ENCODE measurements at regions not wholly inside any gene's neighbourhood (a gene's known extent, or its start where the extent isn't known, plus 50 kb on each side); places are given as distances from the start of the nearest gene placed in this dataset.
A peak's percentile ranks its signal among the peaks of the same experiment; 100 is the strongest.

GRCh38 chr3:99348451-99348850 is 289.9 kb upstream of the COL8A1 start:
- no peaks in the 10 kb centered on the region for H3K27me3 ChIP-seq (ENCODE audit: insufficient read depth, low read length)
- H2AFZ ChIP-seq (ENCODE audit: low read length, unreplicated experiment), result no peak overlapping the region
- H3K4me3 ChIP-seq (ENCODE audit: low read depth, low read length), result no peak overlapping the region
- H3K79me2 ChIP-seq (ENCODE audit: control insufficient read depth, insufficient read depth, low read length, unreplicated experiment), result no peaks in the 10 kb centered on the region
- H3K36me3 ChIP-seq (ENCODE audit: insufficient read depth, low read length), result no peaks in the 10 kb centered on the region
- no peak overlapping the region for H3K27ac ChIP-seq (ENCODE audit: low read depth, low read length)
- peaks cover 4% of the 10 kb centered on the region for H3K4me1 ChIP-seq (ENCODE audit: control insufficient read depth, insufficient read depth, low read length, unreplicated experiment)

- H3K36me3 ChIP-seq (ENCODE audit: insufficient read depth, low read length), result no peaks in the 10 kb centered on the region
- H3K27ac ChIP-seq (ENCODE audit: low read depth, low read length), result no peak overlapping the region
- H2AFZ ChIP-seq (ENCODE audit: low read length, unreplicated experiment), result no peak overlapping the region
- H3K27me3 ChIP-seq (ENCODE audit: insufficient read depth, low read length), result no peaks in the 10 kb centered on the region
- no peaks in the 10 kb centered on the region for H3K4me1 ChIP-seq (ENCODE audit: control insufficient read depth, insufficient read depth, low read length, unreplicated experiment)
- no peak overlapping the region for H3K4me3 ChIP-seq (ENCODE audit: low read depth, low read length)
- no peaks in the 10 kb centered on the region for H3K79me2 ChIP-seq (ENCODE audit: control insufficient read depth, insufficient read depth, low read length, unreplicated experiment)
These were observed 294.2 kb upstream of the COL8A1 start for GRCh38 chr3:99344216-99344615.

- H3K79me2 ChIP-seq (ENCODE audit: control insufficient read depth, insufficient read depth, low read length, unreplicated experiment), result no peaks in the 10 kb centered on the region
- H3K4me1 ChIP-seq (ENCODE audit: control insufficient read depth, insufficient read depth, low read length, unreplicated experiment), result no peaks in the 10 kb centered on the region
- H3K4me3 ChIP-seq (ENCODE audit: low read depth, low read length), result no peak overlapping the region
- no peak overlapping the region for H2AFZ ChIP-seq (ENCODE audit: low read length, unreplicated experiment)
- H3K27me3 ChIP-seq (ENCODE audit: insufficient read depth, low read length), result no peaks in the 10 kb centered on the region
- no peaks in the 10 kb centered on the region for H3K36me3 ChIP-seq (ENCODE audit: insufficient read depth, low read length)
- H3K27ac ChIP-seq (ENCODE audit: low read depth, low read length), result no peak overlapping the region
These were observed 296.0 kb upstream of the COL8A1 start for GRCh38 chr3:99342383-99342782.

- no peak overlapping the region for H3K4me3 ChIP-seq (ENCODE audit: low read depth, low read length)
- H3K27me3 ChIP-seq (ENCODE audit: insufficient read depth, low read length), result no peaks in the 10 kb centered on the region
- no peaks in the 10 kb centered on the region for H3K79me2 ChIP-seq (ENCODE audit: control insufficient read depth, insufficient read depth, low read length, unreplicated experiment)
- no peaks in the 10 kb centered on the region for H3K4me1 ChIP-seq (ENCODE audit: control insufficient read depth, insufficient read depth, low read length, unreplicated experiment)
- H2AFZ ChIP-seq (ENCODE audit: low read length, unreplicated experiment), result no peak overlapping the region
- no peaks in the 10 kb centered on the region for H3K36me3 ChIP-seq (ENCODE audit: insufficient read depth, low read length)
- no peak overlapping the region for H3K27ac ChIP-seq (ENCODE audit: low read depth, low read length)
These were observed 299.2 kb upstream of the COL8A1 start for GRCh38 chr3:99339222-99339621.

GRCh38 chr3:99332718-99333117 is 305.7 kb upstream of the COL8A1 start:
- Histone ChIP-seq H3K4me3 (ENCODE audit: low read depth, low read length) (no peak overlapping the region), H2AFZ (ENCODE audit: low read length, unreplicated experiment) (no peak overlapping the region), H3K36me3 (ENCODE audit: insufficient read depth, low read length) (no peaks in the 10 kb centered on the region), H3K79me2 (ENCODE audit: control insufficient read depth, insufficient read depth, low read length, unreplicated experiment) (no peaks in the 10 kb centered on the region), H3K4me1 (ENCODE audit: control insufficient read depth, insufficient read depth, low read length, unreplicated experiment) (peaks cover 16% of the 10 kb centered on the region), H3K27ac (ENCODE audit: low read depth, low read length) (no peak overlapping the region), H3K27me3 (ENCODE audit: insufficient read depth, low read length) (no peaks in the 10 kb centered on the region)

- Histone ChIP-seq H3K4me3 (ENCODE audit: low read depth, low read length) (no peak overlapping the region), H3K36me3 (ENCODE audit: insufficient read depth, low read length) (no peaks in the 10 kb centered on the region), H3K4me1 (ENCODE audit: control insufficient read depth, insufficient read depth, low read length, unreplicated experiment) (peaks cover 16% of the 10 kb centered on the region), H3K27ac (ENCODE audit: low read depth, low read length) (no peak overlapping the region), H2AFZ (ENCODE audit: low read length, unreplicated experiment) (no peak overlapping the region), H3K27me3 (ENCODE audit: insufficient read depth, low read length) (no peaks in the 10 kb centered on the region), H3K79me2 (ENCODE audit: control insufficient read depth, insufficient read depth, low read length, unreplicated experiment) (no peaks in the 10 kb centered on the region)
These were observed 306.1 kb upstream of the COL8A1 start for GRCh38 chr3:99332276-99332675.

- no peak overlapping the region for H3K4me3 ChIP-seq (ENCODE audit: low read depth, low read length)
- no peaks in the 10 kb centered on the region for H3K27me3 ChIP-seq (ENCODE audit: insufficient read depth, low read length)
- H3K4me1 ChIP-seq (ENCODE audit: control insufficient read depth, insufficient read depth, low read length, unreplicated experiment), result peaks cover 16% of the 10 kb centered on the region
- no peaks in the 10 kb centered on the region for H3K36me3 ChIP-seq (ENCODE audit: insufficient read depth, low read length)
- 0 out of 2 replicates have a peak overlapping the region, but pooled peaks have one; percentile 12 for H3K27ac ChIP-seq (ENCODE audit: low read depth, low read length)
- H3K79me2 ChIP-seq (ENCODE audit: control insufficient read depth, insufficient read depth, low read length, unreplicated experiment), result no peaks in the 10 kb centered on the region
- peak overlapping the region; percentile 75 for H2AFZ ChIP-seq (ENCODE audit: low read length, unreplicated experiment)
These were observed 307.4 kb upstream of the COL8A1 start for GRCh38 chr3:99330924-99331532.

GRCh38 chr3:99330281-99330680 is 308.1 kb upstream of the COL8A1 start:
- H3K79me2 ChIP-seq (ENCODE audit: control insufficient read depth, insufficient read depth, low read length, unreplicated experiment), result no peaks in the 10 kb centered on the region
- no peaks in the 10 kb centered on the region for H3K27me3 ChIP-seq (ENCODE audit: insufficient read depth, low read length)
- 0 out of 2 replicates have a peak overlapping the region, but pooled peaks have one; percentile 4 for H3K4me3 ChIP-seq (ENCODE audit: low read depth, low read length)
- peaks cover 16% of the 10 kb centered on the region for H3K4me1 ChIP-seq (ENCODE audit: control insufficient read depth, insufficient read depth, low read length, unreplicated experiment)
- no peaks in the 10 kb centered on the region for H3K36me3 ChIP-seq (ENCODE audit: insufficient read depth, low read length)
- H2AFZ ChIP-seq (ENCODE audit: low read length, unreplicated experiment), result peak overlapping the region; percentile 61
- no peak overlapping the region; the same call in 1 of the 2 replicates for H3K27ac ChIP-seq (ENCODE audit: low read depth, low read length)

- Histone ChIP-seq H3K79me2 (ENCODE audit: control insufficient read depth, insufficient read depth, low read length, unreplicated experiment) (no peaks in the 10 kb centered on the region), H2AFZ (ENCODE audit: low read length, unreplicated experiment) (no peak overlapping the region)
These were observed 313.0 kb upstream of the COL8A1 start for GRCh38 chr3:99325402-99325801.

GRCh38 chr3:99324636-99325203 is 313.7 kb upstream of the COL8A1 start:
- H3K4me3 ChIP-seq (ENCODE audit: low read depth, low read length), result no peak overlapping the region
- H3K4me1 ChIP-seq (ENCODE audit: control insufficient read depth, insufficient read depth, low read length, unreplicated experiment), result peaks cover 18% of the 10 kb centered on the region
- H3K27ac ChIP-seq (ENCODE audit: low read depth, low read length), result no peak overlapping the region
- H3K27me3 ChIP-seq (ENCODE audit: insufficient read depth, low read length), result no peaks in the 10 kb centered on the region
- no peak overlapping the region for H2AFZ ChIP-seq (ENCODE audit: low read length, unreplicated experiment)
- no peaks in the 10 kb centered on the region for H3K79me2 ChIP-seq (ENCODE audit: control insufficient read depth, insufficient read depth, low read length, unreplicated experiment)
- H3K36me3 ChIP-seq (ENCODE audit: insufficient read depth, low read length), result 0 out of 2 replicates have a peak, but pooled peaks cover 5% of the 10 kb centered on the region

More at GRCh38 chr3:99325402-99325801, 313.0 kb upstream of the COL8A1 start:
- no peaks in the 10 kb centered on the region for H3K27me3 ChIP-seq (ENCODE audit: insufficient read depth, low read length)
- H3K36me3 ChIP-seq (ENCODE audit: insufficient read depth, low read length), result 0 out of 2 replicates have a peak, but pooled peaks cover 5% of the 10 kb centered on the region
- peaks cover 15% of the 10 kb centered on the region for H3K4me1 ChIP-seq (ENCODE audit: control insufficient read depth, insufficient read depth, low read length, unreplicated experiment)
- no peak overlapping the region for H3K27ac ChIP-seq (ENCODE audit: low read depth, low read length)
- no peak overlapping the region for H3K4me3 ChIP-seq (ENCODE audit: low read depth, low read length)

- Histone ChIP-seq H3K4me1 (ENCODE audit: control insufficient read depth, insufficient read depth, low read length, unreplicated experiment) (peaks cover 25% of the 10 kb centered on the region), H3K36me3 (ENCODE audit: insufficient read depth, low read length) (0 out of 2 replicates have a peak, but pooled peaks cover 5% of the 10 kb centered on the region), H2AFZ (ENCODE audit: low read length, unreplicated experiment) (no peak overlapping the region), H3K27ac (ENCODE audit: low read depth, low read length) (no peak overlapping the region), H3K27me3 (ENCODE audit: insufficient read depth, low read length) (no peaks in the 10 kb centered on the region), H3K4me3 (ENCODE audit: low read depth, low read length) (no peak overlapping the region), H3K79me2 (ENCODE audit: control insufficient read depth, insufficient read depth, low read length, unreplicated experiment) (no peaks in the 10 kb centered on the region)
These were observed 314.5 kb upstream of the COL8A1 start for GRCh38 chr3:99323940-99324339.
